ENCODE measurements at regions not wholly inside any gene's neighbourhood (a gene's known extent, or its start where the extent isn't known, plus 50 kb on each side); places are given as distances from the start of the nearest gene placed in this dataset.
"Not testable (repeated sequence)": the region's sequence is repeated elsewhere in the genome, so short reads cannot be mapped to it uniquely, and the experiment has no call there.

- H3K9ac ChIP-seq (ENCODE audit: control insufficient read depth, insufficient read depth, low read length) = no peak overlapping the region
- ChIA-PET RAD21 (ENCODE audit: unreplicated experiment) (no interaction called here), SMC1A (ENCODE audit: uncharacterized antibody, unreplicated experiment) (no interaction called here), CTCF (no interaction called here), POLR2A (no interaction called here)
- no peaks in the 10 kb centered on the region for H4K20me1 ChIP-seq (ENCODE audit: control insufficient read depth, insufficient read depth)
- in situ Hi-C loops (cut with MboI) = no loop called here
- BruUV-seq (replicated peaks) = no TSS peak
- no peak overlapping the region for H3K4me3 ChIP-seq
- H3K27ac ChIP-seq (ENCODE audit: control insufficient read depth, insufficient read depth) = no peak overlapping the region
- no peaks in the 10 kb centered on the region for H3K9me3 ChIP-seq (replicated peaks; ENCODE audit: control insufficient read depth, insufficient read depth, low read length)
- H3K36me3 ChIP-seq (ENCODE audit: control insufficient read depth in 2 of 2, insufficient read depth in 2 of 2, low read length in 1 of 2) = no peaks in the 10 kb centered on the region
- FAIRE-seq (no peak), DNase-seq (ENCODE audit: low read depth, low spot score) (no peak), ATAC-seq (no peak)
- no peak overlapping the region for H2AFZ ChIP-seq (ENCODE audit: control insufficient read depth, low read depth, low read length)
- WGBS (ENCODE audit: insufficient coverage, insufficient replicate concordance, low lambda C conversion rate, missing lambda C conversion rate) = 18% methylated on average over 2 of the region's 2 CpGs
- no peak for TF ChIP-seq YY1 (IDR thresholded peaks at IDR 0.05; ENCODE audit: low read depth, low read length)
- no peak for TF ChIP-seq ELK1 (IDR thresholded peaks at IDR 0.05; ENCODE audit: low read depth, low read length)
- TF ChIP-seq DPF2 (IDR thresholded peaks at IDR 0.05) = no peak
- no peaks in the 10 kb centered on the region for H3K79me2 ChIP-seq (ENCODE audit: control insufficient read depth, insufficient read depth, low read length)
- H3K4me1 ChIP-seq (ENCODE audit: control insufficient read depth, insufficient read depth, low read length) = no peaks in the 10 kb centered on the region
- intact Hi-C loops (cut with micrococcal nuclease; ENCODE audit: unreplicated experiment) = no loop called here
- H3K4me2 ChIP-seq (ENCODE audit: control insufficient read depth, insufficient read depth) = no peak overlapping the region
- H3K27me3 ChIP-seq (replicated peaks in 1 of 2; ENCODE audit: control insufficient read depth in 2 of 2, insufficient read depth in 2 of 2, low read length in 1 of 2) = no peaks in the 10 kb centered on the region
Measured at GRCh38 chr1:58180537-58180936, 366.0 kb downstream of the OMA1 start.

- H3K27ac ChIP-seq (ENCODE audit: control insufficient read depth, insufficient read depth); intact Hi-C loops (cut with micrococcal nuclease; ENCODE audit: unreplicated experiment); SMC1A ChIA-PET (ENCODE audit: uncharacterized antibody, unreplicated experiment); H4K20me1 ChIP-seq (ENCODE audit: control insufficient read depth, insufficient read depth); DNase-seq (ENCODE audit: low read depth, low spot score); BruUV-seq (replicated peaks); H3K9me3 ChIP-seq (replicated peaks; ENCODE audit: control insufficient read depth, insufficient read depth, low read length); POLR2A ChIA-PET; in situ Hi-C loops (cut with MboI); H3K36me3 ChIP-seq (ENCODE audit: control insufficient read depth in 2 of 2, insufficient read depth in 2 of 2, low read length in 1 of 2); CTCF ChIA-PET; ATAC-seq; H3K27me3 ChIP-seq (replicated peaks in 1 of 2; ENCODE audit: control insufficient read depth in 2 of 2, insufficient read depth in 2 of 2, low read length in 1 of 2); FAIRE-seq; H3K4me1 ChIP-seq (ENCODE audit: control insufficient read depth, insufficient read depth, low read length); H3K9ac ChIP-seq (ENCODE audit: control insufficient read depth, insufficient read depth, low read length); H3K4me2 ChIP-seq (ENCODE audit: control insufficient read depth, insufficient read depth); RAD21 ChIA-PET (ENCODE audit: unreplicated experiment); H2AFZ ChIP-seq (ENCODE audit: control insufficient read depth, low read depth, low read length); H3K79me2 ChIP-seq (ENCODE audit: control insufficient read depth, insufficient read depth, low read length); H3K4me3 ChIP-seq: not testable (repeated sequence)
- WGBS (ENCODE audit: insufficient coverage, insufficient replicate concordance, low lambda C conversion rate, missing lambda C conversion rate) = 3% methylated on average over 3 of the region's 3 CpGs
Measured at GRCh38 chr1:58169160-58169559, 377.4 kb downstream of the OMA1 start.

Measured in GM12878 (cell line).